ENCODE measurements at regions not wholly inside any gene's neighbourhood (a gene's known extent, or its start where the extent isn't known, plus 50 kb on each side); places are given as distances from the start of the nearest gene placed in this dataset.
"Not testable (repeated sequence)": the region's sequence is repeated elsewhere in the genome, so short reads cannot be mapped to it uniquely, and the experiment has no call there.

DNA sequence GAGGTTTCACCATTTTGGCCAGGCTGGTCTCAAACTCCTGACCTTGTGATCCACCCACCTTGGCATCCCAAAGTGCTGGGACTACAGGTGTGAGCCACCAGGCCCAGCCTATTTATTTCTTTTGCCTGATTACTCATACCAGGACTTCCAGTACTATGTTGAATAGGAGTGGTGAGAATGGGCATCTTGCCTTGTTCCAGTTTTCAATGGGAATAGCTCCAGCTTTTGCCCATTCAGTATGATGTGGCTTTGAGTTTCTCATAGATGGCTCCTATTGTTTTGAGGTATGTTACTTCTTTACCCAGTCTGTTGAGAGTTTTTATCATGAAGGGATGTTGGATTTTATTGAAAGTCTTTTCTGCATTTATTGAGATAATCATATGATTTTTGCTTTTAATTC lies 924.5 kb downstream of the DTWD2 start:
- H3K4me2 ChIP-seq; ATAC-seq; POLR2A ChIA-PET; DNase-seq (ENCODE audit: low read depth in 1 of 2, low spot score in 1 of 2); H3K9me3 ChIP-seq; H3K4me1 ChIP-seq; FAIRE-seq; H3K27ac ChIP-seq; H3K4me3 ChIP-seq; CTCF ChIA-PET: not testable (repeated sequence)

DNA sequence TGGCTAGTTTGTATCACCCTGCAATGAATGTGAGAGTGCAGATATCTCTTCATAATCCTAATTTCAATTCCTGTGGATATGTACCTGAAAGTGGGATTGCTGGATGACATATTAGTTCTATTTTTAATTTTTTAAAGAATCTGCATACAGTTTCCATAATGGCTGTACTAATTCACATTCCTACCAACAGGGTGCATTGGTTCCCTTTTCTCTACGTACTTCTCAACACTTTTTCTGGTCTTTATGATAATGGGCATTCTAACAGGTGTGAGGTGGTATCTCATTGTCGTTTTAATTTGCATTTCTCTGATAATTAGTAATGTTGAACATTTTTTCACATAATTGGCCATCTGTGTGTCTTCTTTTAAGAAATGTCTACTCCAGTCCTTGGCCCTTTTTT lies 927.5 kb downstream of the DTWD2 start:
- DNase-seq (ENCODE audit: low read depth in 1 of 2, low spot score in 1 of 2) (no peak), ATAC-seq (no peak), FAIRE-seq (no peak)
- ChIA-PET POLR2A (no interaction called here), CTCF (no interaction called here)
- no peak overlapping the region for H3K27ac ChIP-seq
- 1% methylated on average over 2 of the region's 2 CpGs for WGBS (ENCODE audit: missing lambda C conversion rate)
- no peak for TF ChIP-seq POLR2AphosphoS2 (conservative IDR thresholded peaks at IDR 0.05; ENCODE audit: low read length)
- TF ChIP-seq, protein P1, sequence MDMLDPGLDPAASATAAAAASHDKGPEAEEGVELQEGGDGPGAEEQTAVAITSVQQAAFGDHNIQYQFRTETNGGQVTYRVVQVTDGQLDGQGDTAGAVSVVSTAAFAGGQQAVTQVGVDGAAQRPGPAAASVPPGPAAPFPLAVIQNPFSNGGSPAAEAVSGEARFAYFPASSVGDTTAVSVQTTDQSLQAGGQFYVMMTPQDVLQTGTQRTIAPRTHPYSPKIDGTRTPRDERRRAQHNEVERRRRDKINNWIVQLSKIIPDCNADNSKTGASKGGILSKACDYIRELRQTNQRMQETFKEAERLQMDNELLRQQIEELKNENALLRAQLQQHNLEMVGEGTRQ (IDR thresholded peaks at IDR 0.05), result no peak
- TF ChIP-seq TP53 (CRISPR knock-in tag; IDR thresholded peaks at IDR 0.05), result no peak
- no peak for TF ChIP-seq CBX2 (IDR thresholded peaks at IDR 0.05; ENCODE audit: borderline replicate concordance, low read depth)
- no peaks in the 10 kb centered on the region for H3K4me1 ChIP-seq
- H3K9me3 ChIP-seq, result 0 out of 3 replicates have a peak, but pooled peaks cover 4% of the 10 kb centered on the region
- no peak overlapping the region for H3K4me3 ChIP-seq
- no peak overlapping the region for H3K4me2 ChIP-seq

DNA sequence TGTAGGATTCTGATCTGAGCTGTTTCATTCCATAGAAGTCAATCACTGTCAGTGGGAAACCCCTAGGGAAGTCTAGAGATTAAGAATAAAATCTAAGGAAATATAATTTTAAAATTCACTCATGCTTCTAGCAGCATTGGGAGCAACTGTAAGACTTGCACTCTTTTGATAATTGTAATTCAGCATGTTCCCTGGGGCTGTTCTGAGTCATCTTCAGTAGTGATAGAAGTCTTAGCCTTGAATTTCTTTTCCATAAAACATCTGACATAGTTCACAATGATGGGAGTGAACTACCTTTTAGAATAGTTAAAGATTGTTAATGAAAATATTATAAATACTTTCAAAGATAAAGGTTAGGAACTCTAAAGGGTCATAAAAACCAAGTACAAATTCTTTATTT lies 935.8 kb downstream of the DTWD2 start:
- ChIA-PET CTCF (no interaction called here), POLR2A (no interaction called here)
- no peak overlapping the region for H3K4me2 ChIP-seq
- no peak for FAIRE-seq
- no peak overlapping the region for H3K27ac ChIP-seq
- no peak for ATAC-seq
- TF ChIP-seq FOSB (CRISPR knock-in tag; IDR thresholded peaks at IDR 0.05) (no peak), POLR2A (IDR thresholded peaks at IDR 0.05; ENCODE audit: low read length) (no peak), GATA3 (IDR thresholded peaks at IDR 0.05; ENCODE audit: borderline replicate concordance) (no peak), EP300 (IDR thresholded peaks at IDR 0.05) (no peak), CBX2 (IDR thresholded peaks at IDR 0.05; ENCODE audit: borderline replicate concordance, low read depth) (no peak), JUN (IDR thresholded peaks at IDR 0.05) (no peak), CHD4 (IDR thresholded peaks at IDR 0.05; ENCODE audit: borderline replicate concordance) (no peak), NPAS2 (CRISPR knock-in tag; IDR thresholded peaks at IDR 0.05; ENCODE audit: borderline replicate concordance) (no peak)
- TF ChIP-seq, protein P2, sequence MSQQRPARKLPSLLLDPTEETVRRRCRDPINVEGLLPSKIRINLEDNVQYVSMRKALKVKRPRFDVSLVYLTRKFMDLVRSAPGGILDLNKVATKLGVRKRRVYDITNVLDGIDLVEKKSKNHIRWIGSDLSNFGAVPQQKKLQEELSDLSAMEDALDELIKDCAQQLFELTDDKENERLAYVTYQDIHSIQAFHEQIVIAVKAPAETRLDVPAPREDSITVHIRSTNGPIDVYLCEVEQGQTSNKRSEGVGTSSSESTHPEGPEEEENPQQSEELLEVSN (IDR thresholded peaks at IDR 0.05; ENCODE audit: borderline replicate concordance, low read depth), result no peak
- TF ChIP-seq, protein P3, sequence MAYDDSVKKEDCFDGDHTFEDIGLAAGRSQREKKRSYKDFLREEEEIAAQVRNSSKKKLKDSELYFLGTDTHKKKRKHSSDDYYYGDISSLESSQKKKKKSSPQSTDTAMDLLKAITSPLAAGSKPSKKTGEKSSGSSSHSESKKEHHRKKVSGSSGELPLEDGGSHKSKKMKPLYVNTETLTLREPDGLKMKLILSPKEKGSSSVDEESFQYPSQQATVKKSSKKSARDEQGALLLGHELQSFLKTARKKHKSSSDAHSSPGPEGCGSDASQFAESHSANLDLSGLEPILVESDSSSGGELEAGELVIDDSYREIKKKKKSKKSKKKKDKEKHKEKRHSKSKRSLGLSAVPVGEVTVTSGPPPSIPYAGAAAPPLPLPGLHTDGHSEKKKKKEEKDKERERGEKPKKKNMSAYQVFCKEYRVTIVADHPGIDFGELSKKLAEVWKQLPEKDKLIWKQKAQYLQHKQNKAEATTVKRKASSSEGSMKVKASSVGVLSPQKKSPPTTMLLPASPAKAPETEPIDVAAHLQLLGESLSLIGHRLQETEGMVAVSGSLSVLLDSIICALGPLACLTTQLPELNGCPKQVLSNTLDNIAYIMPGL (CRISPR knock-in tag; IDR thresholded peaks at IDR 0.05; ENCODE audit: borderline replicate concordance), result no peak
- TF ChIP-seq, protein P4, sequence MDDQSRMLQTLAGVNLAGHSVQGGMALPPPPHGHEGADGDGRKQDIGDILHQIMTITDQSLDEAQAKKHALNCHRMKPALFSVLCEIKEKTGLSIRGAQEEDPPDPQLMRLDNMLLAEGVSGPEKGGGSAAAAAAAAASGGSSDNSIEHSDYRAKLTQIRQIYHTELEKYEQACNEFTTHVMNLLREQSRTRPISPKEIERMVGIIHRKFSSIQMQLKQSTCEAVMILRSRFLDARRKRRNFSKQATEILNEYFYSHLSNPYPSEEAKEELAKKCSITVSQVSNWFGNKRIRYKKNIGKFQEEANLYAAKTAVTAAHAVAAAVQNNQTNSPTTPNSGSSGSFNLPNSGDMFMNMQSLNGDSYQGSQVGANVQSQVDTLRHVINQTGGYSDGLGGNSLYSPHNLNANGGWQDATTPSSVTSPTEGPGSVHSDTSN (IDR thresholded peaks at IDR 0.05), result no peak
- DNase-seq (ENCODE audit: low read depth in 1 of 2, low spot score in 1 of 2), result no peak
- no peak overlapping the region for H3K4me3 ChIP-seq
- H3K4me1 ChIP-seq, result no peaks in the 10 kb centered on the region
- no peaks in the 10 kb centered on the region for H3K9me3 ChIP-seq

DNA sequence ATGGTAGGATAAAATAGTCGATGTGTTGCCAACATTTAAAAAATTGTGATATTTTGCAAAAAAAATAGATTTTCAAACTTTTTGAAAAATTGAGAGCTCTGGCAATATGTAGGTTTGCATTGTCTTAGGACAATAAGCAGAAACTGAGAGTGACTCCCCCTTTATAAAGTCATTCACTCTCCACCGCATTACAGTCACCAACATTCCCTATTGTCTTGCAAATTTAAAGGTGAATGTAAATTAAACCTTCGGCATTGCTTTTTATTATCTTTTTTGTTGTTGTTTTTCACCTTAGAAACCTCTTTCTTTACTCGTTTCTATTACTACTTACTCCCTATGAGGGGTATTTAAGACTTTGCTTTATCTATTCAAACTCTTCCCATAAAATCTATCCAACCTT lies 944.2 kb downstream of the DTWD2 start:
- ATAC-seq (no peak), FAIRE-seq (no peak), DNase-seq (ENCODE audit: low read depth in 1 of 2, low spot score in 1 of 2) (no peak)
- no peaks in the 10 kb centered on the region for H3K9me3 ChIP-seq
- CTCF ChIA-PET, result no interaction called here
- H3K4me1 ChIP-seq, result no peaks in the 10 kb centered on the region
- WGBS (ENCODE audit: missing lambda C conversion rate), result 17% methylated on average over 4 of the region's 4 CpGs
- H3K27ac ChIP-seq, result no peak overlapping the region
- H3K4me3 ChIP-seq, result no peak overlapping the region
- TF ChIP-seq ZFP36 (IDR thresholded peaks at IDR 0.05; ENCODE audit: borderline replicate concordance, partially characterized antibody) (no peak), MYC (IDR thresholded peaks at IDR 0.05; ENCODE audit: borderline replicate concordance, low read length) (no peak), EHF (CRISPR knock-in tag; IDR thresholded peaks at IDR 0.05) (no peak), RCOR1 (IDR thresholded peaks at IDR 0.05; ENCODE audit: low read depth, low read length) (no peak), TFCP2L1 (CRISPR knock-in tag; IDR thresholded peaks at IDR 0.05) (no peak), ESRRA (IDR thresholded peaks at IDR 0.05; ENCODE audit: borderline replicate concordance, low read length) (no peak), FOSL2 (IDR thresholded peaks at IDR 0.05) (no peak), FOSL2 (CRISPR knock-in tag; IDR thresholded peaks at IDR 0.05) (no peak)
- POLR2A ChIA-PET, result no interaction called here
- H3K4me2 ChIP-seq, result no peak overlapping the region
